ENCODE measurements at regions not wholly inside any gene's neighbourhood (a gene's known extent, or its start where the extent isn't known, plus 50 kb on each side); places are given as distances from the start of the nearest gene placed in this dataset.

DNA sequence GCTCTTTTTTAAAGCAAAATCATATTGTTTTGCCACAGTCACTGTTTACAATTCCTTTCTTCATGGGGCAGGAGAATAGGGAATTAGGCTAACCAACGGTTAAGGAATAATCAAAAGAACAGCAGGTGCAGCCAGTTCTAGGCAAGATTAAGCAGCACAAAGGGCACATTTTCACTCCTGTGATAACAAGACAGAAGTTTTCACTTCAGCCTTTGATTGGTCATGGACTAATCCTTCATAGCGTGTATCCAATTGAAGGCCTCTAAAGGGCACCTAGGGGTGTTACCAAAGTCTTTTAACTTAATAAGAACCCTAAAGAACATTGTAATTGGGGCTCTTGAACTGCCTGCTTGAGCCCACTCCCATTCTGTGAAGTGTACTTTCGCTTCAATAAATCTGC, 206.9 kb upstream of the AMIGO2 start:
- no peak overlapping the region for H2AFZ ChIP-seq (ENCODE audit: low read depth, low read length, severe bottlenecking)
- no peak overlapping the region for H3K4me2 ChIP-seq (ENCODE audit: low read depth, low read length, poor library complexity, severe bottlenecking)
- no peaks in the 10 kb centered on the region for H3K79me2 ChIP-seq (ENCODE audit: insufficient read depth, low read length)
- H3K9me3 ChIP-seq (ENCODE audit: insufficient read depth, low read length), result no peaks in the 10 kb centered on the region
- H3K9ac ChIP-seq (ENCODE audit: low read length), result no peak overlapping the region
- no peaks in the 10 kb centered on the region for H3K9me2 ChIP-seq (replicated peaks; ENCODE audit: insufficient read depth, low read length)
- H3K27ac ChIP-seq (ENCODE audit: low read depth, low read length), result no peak overlapping the region
- TF ChIP-seq, protein P1, sequence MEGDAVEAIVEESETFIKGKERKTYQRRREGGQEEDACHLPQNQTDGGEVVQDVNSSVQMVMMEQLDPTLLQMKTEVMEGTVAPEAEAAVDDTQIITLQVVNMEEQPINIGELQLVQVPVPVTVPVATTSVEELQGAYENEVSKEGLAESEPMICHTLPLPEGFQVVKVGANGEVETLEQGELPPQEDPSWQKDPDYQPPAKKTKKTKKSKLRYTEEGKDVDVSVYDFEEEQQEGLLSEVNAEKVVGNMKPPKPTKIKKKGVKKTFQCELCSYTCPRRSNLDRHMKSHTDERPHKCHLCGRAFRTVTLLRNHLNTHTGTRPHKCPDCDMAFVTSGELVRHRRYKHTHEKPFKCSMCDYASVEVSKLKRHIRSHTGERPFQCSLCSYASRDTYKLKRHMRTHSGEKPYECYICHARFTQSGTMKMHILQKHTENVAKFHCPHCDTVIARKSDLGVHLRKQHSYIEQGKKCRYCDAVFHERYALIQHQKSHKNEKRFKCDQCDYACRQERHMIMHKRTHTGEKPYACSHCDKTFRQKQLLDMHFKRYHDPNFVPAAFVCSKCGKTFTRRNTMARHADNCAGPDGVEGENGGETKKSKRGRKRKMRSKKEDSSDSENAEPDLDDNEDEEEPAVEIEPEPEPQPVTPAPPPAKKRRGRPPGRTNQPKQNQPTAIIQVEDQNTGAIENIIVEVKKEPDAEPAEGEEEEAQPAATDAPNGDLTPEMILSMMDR (IDR thresholded peaks at IDR 0.05; ENCODE audit: insufficient read depth, low read length, poor library complexity, severe bottlenecking), result no peak
- TF ChIP-seq EZH2phosphoT487 (conservative IDR thresholded peaks at IDR 0.05; ENCODE audit: low read length), result no peak
- H3K27me3 ChIP-seq (ENCODE audit: low read length), result no peaks in the 10 kb centered on the region
- H3K36me3 ChIP-seq (ENCODE audit: low read length), result no peaks in the 10 kb centered on the region
- no peak overlapping the region for H3K4me3 ChIP-seq (ENCODE audit: insufficient read depth, low read length, poor library complexity, severe bottlenecking)
- H3F3A ChIP-seq (ENCODE audit: insufficient read depth), result no peaks in the 10 kb centered on the region
- no peaks in the 10 kb centered on the region for H4K20me1 ChIP-seq (ENCODE audit: low read depth, low read length)
